ENCODE measurements at regions not wholly inside any gene's neighbourhood (a gene's known extent, or its start where the extent isn't known, plus 50 kb on each side); places are given as distances from the start of the nearest gene placed in this dataset.
"Not testable (repeated sequence)": the region's sequence is repeated elsewhere in the genome, so short reads cannot be mapped to it uniquely, and the experiment has no call there.

DNA sequence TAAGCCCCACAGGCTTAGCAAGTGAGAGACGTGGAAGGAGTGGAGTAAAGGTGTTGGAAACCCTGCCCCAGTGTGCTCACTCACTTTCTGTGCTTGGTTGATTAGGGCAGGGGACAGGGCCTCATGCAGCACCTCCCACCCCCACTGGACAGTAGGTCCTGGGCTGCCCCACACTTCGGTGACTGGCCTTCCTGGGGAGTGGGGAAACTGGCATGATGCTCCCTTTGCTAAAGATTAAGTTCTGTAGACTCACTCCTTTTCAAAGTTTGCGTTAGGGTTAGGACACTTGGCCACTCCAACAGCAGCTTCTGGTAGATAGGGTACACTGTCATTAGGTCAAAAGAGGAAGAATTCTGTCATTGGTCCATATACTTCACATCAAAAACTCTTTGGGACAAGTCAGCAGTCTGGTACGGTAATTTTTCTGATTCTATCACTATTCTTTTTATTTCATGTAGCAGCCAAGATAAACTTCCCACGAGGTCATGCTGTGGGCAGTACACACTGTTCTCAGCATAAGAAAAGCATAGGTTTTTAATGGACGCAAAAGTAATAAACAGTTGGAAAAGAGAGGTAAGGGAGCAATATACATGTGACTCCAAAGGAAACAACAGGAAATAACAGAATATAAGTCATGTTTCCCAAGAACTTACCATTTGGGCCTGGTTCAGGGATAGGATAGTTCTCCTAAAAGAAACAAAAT lies 106.6 kb upstream of the TERB2 start:
- not testable (repeated sequence) for DNase-seq

DNA sequence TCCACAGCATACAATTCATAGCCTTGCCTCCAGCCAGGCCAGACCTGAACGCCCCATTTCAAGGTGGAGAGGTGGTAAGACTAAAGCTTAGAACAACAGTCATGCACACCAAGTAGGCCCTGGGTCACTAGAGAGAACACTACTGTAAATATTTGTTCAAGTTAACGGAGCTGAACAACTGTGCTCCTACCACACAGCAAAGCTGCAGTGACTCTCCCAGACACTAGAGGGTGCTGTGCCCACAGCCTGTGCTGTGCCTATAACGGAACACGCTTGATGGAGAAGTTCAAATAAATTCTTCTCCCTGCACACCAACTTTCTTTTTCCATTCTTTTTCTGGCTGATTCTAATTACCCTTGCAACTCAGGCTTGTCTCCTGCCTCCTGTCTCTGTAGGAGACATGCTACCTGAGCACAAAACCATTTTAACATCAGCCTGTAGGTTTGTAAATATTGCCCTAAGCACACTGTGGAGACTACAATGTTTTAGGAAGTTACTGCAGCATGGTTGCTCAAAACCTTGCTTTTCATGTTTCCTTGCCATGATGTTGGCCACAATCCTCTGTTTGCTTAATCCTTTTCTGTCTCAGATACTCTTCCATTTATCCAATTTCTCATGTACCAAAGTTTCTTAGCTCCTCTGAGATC lies 103.1 kb upstream of the TERB2 start:
- DNase-seq, result peak; percentile 34 to 76

DNA sequence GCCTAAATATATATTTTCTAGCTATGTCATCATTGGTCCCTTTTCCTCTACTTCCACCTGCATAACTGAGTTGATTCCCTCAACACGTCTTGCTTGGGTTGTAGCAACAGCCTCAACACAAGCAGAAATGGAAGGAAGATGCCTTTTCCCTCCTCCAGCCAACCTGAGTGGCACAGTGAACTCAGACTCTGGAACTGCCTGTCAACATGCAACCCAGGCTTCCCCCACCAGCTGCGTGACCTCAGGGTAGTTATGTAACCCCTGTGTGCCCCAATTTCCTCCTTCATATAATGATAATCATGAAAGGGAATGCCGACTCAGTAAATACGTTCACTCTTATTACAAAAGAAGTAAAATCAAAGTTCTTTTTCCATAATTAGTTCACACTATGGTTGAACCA lies 101.8 kb upstream of the TERB2 start:
- DNase-seq, result not testable (repeated sequence)

- DNase-seq, result not testable (repeated sequence)
Observed at GRCh38 chr15:44856284-44856683, 100.2 kb upstream of the TERB2 start.

DNA sequence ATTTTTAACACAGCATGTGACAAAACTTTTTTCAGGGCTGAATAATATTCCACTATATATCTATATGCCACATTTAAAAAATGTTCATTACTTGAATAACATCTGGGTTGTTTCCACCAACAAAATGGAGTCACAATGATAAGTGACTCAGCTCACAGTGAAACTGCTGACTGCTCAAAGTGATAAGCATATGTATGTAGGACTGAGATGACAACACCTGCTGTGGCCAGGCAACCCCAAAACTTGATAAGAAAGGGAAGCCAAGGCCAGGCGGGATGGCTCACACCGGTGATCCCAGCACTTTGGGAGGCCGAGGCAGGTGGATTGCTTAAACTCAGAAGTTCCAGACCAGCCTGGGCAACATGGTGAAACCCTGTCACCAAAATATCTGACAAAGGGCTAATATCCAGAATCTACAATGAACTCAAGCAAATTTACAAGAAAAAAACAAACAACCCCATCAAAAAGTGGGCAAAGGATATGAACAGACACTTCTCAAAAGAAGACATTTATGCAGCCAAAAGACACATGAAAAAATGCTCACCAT lies 99.2 kb upstream of the TERB2 start:
- DNase-seq, result not testable (repeated sequence)

DNA sequence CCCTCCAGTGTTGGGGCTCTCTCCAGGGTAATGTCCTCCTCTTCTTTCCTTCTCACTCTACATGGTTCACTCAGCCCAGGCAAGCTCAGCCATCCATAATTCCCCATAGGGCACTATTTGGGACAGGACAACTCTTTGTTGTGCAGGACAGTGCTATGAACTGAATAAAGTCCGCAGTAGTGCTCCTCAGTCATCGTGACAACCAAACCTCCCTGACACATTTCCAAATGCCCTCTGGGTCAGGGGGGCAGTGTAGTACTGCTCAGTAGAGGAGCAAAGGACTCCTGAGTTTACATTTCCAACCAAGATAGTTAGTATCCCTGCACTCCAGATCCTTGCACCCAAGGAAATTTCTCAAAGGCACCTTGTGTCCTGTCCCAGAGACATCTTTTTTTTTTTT lies 97.4 kb upstream of the TERB2 start:
- DNase-seq, result not testable (repeated sequence)

- DNase-seq, result not testable (repeated sequence)
Observed at GRCh38 chr15:44860168-44860567, 96.3 kb upstream of the TERB2 start.

DNA sequence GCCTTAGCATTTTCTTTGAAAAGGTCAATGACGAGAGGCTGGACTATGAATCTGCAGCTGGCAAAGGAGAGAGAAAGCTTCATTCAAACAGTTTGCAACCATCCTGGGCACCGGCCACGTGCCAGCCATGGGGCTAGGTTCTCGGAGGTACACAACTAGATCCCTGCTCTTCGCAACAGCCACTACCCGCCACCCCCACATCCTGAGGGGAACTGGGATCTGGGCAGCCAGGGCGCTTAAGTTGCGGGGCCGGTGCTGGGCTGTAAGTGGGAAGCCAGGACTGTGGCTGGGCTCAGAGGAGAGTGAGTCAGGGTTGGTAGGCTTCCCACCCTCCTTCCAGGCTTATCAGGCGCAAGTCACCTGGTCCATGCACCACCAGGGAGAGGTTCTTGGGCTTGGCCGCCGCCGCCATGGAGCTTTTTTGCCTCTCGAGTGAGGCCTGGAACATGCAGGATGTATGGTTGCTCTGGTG lies 95.0 kb upstream of the TERB2 start:
- DNase-seq, result no peak

DNA sequence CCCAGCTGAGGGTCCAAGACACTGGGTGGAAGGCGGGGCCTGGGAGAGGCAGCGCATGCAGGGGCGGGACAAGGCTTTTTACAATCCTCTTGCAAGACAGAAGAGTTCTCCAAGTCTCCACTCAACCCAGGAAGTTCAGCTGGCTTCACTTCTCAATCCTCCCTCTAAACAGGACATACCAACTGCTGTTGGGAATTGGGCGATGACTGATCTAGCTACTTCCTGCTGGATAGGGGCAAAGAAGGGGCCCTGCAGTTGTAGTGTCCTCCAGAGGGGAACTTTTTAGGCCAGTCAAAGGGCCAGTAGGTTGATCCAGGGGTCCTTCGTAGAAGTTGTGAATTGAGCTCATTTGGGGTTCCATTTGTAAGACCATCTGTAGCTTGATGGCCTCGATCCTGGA lies 94.6 kb upstream of the TERB2 start:
- DNase-seq, result no peak

GRCh38 chr15:44862866-44863265 lies 93.6 kb upstream of the TERB2 start:
- DNase-seq, result peak in 1 of 2 experiments; percentile 17

DNA sequence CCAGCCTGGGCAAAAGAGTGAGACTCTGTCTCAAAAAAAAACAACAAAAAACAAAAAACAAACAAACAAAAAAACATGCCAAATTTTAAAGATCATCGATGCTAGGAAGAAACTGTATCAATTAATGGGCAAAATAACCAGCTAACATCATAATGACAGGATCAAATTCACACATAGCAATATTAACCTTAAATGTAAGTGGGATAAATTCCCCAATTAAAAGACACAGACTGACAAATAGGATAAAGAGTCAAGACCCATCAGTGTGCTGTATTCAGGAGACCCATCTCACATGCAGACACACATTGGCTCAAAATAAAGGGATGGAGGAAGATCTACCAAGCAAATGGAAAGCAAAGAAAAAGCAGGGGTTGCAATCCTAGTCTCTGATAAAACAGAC lies 88.4 kb upstream of the TERB2 start:
- not testable (repeated sequence) for DNase-seq

DNA sequence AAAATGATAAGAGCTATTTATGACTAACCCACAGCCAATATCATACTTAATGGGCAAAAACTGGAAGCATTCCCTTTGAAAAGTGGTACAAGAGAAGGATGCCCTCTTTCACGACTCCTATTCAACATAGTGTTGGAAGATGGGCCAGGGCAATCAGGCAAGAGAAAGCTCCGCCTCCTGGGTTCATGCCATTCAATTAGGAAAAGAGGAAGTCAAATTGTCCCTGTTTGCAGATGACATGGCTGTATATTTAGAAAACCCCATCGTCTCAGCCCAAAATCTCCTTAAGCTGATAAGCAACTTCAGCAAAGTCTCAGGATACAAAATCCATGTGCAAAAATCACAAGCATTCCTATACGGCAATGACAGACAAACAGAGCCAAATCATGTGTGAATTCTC lies 86.4 kb upstream of the TERB2 start:
- not testable (repeated sequence) for DNase-seq

GRCh38 chr15:44873103-44873502 lies 83.4 kb upstream of the TERB2 start:
- no peak for DNase-seq

DNA sequence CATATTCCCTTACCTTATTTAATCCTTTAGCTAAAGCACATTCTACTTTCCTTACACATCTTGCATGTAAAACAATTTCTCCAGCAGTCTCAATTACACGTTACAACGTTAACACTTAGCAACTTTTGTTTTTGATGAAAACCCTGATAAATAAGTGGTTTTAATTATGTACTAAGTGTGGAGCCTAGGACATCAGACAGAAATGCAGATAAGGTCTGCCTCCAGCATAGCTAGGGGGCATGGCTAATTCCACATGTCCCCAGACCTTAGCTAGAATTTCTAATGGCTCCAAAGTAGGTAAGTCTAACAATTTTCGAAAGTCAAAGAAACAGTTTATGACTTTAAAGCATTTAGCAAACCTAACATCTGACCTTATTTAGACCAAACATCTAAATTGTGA lies 77.4 kb upstream of the TERB2 start:
- no peak for DNase-seq

DNA sequence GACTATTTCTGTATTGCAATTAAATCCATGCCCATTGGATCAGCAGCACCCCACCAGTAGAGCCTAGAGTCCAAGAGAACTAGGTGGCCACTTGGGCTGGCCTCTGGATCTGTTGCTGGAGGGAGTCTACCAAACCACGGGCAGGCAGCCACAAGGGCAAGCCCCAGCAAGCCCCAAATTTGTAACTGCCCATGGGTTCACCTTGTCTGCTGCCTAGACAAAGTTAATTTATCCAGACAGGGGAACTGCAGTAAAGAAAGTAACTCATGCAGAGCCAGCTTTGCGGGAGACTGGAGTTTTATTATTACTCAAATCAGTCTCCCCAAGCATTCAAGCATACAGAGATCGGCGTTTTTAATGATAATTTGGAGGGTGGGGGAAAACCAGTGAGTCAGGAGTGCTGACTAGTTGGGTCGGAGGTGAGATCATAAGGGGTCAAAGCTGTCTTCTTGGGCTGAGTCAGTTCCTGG lies 74.0 kb upstream of the TERB2 start:
- peak in 1 of 2 experiments; percentile 4 for DNase-seq

- no peak for DNase-seq
Observed at GRCh38 chr15:44883199-44883877, 73.1 kb upstream of the TERB2 start.

GRCh38 chr15:44898890-44899651 lies 57.4 kb upstream of the TERB2 start:
- not testable (repeated sequence) for DNase-seq

- DNase-seq, result not testable (repeated sequence)
Observed at GRCh38 chr15:44899775-44900174, 56.7 kb upstream of the TERB2 start.

- not testable (repeated sequence) for DNase-seq
Observed at GRCh38 chr15:44900796-44901195, 55.7 kb upstream of the TERB2 start.

DNA sequence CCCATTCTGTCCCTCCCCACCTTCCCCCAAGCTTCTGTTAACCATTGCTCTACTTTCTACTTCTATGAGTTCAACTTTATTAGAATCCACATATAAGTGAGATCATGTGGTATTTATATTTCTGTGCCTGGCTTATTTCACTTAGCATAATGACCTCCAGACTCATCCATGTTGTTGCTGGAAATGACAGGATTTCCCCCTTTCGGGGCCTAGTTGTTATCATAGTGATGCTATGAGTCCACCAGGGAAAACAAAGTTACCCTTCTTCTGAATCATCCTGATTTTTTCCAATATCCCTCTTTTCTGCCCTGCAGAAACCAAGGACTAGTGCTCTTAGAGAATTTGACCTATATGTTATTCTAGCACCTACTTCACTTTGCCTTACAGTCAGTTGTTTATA lies 53.2 kb upstream of the TERB2 start:
- DNase-seq, result not testable (repeated sequence)

GRCh38 chr15:44904651-44905340 lies 51.7 kb upstream of the TERB2 start:
- not testable (repeated sequence) for DNase-seq

Measured in NCI-H526 (cell line).